Memory B cell (primary cell): ENCODE measurements at regions not wholly inside any gene's neighbourhood (a gene's known extent, or its start where the extent isn't known, plus 50 kb on each side); places are given as distances from the start of the nearest gene placed in this dataset.

Experiments used
- ATAC-seq: fragments of 150-1000 bp; cut with Tn5 transposase; 2 replicates; pipeline ENCODE4 v1.10.0; 2021; ENCODE audit warnings: low read depth, mild to moderate bottlenecking, moderate library complexity
- DNase-seq, 2 donors: peaks; one replicate each; pipeline ENCODE4 v3.0.0; 2022; ENCODE audit warnings: low spot score in 2 of 2
- H3K27ac Mint-ChIP-seq: one replicate; pipeline ENCODE4 v1.8.0; 2022; ENCODE audit warnings: mild to moderate bottlenecking, moderate library complexity, mixed read lengths
- H3K27me3 Mint-ChIP-seq: one replicate; pipeline ENCODE4 v1.8.0; 2022; ENCODE audit warnings: mixed read lengths
- H3K36me3 Mint-ChIP-seq: one replicate; pipeline ENCODE4 v1.8.0; 2022; ENCODE audit warnings: mild to moderate bottlenecking, mixed read lengths
- H3K4me1 Mint-ChIP-seq: one replicate; pipeline ENCODE4 v1.8.0; 2022; ENCODE audit warnings: mixed read lengths
- H3K4me3 Mint-ChIP-seq: one replicate; pipeline ENCODE4 v1.8.0; 2022; ENCODE audit warnings: mild to moderate bottlenecking, moderate library complexity, mixed read lengths
- H3K9me3 Mint-ChIP-seq: one replicate; pipeline ENCODE4 v1.8.0; 2022; ENCODE audit warnings: mixed read lengths

GRCh38 chr9:3699883-3700282 lies 174.1 kb upstream of the RFX3 start:
- no peaks in the 10 kb centered on the region for H3K9me3 Mint-ChIP-seq
- H3K27me3 Mint-ChIP-seq = peaks cover 11% of the 10 kb centered on the region

GRCh38 chr9:3698531-3698930 lies 172.7 kb upstream of the RFX3 start:
- Mint-ChIP-seq H3K4me3 (no peak overlapping the region), H3K36me3 (no peaks in the 10 kb centered on the region), H3K4me1 (no peaks in the 10 kb centered on the region), H3K27ac (no peak overlapping the region), H3K9me3 (no peaks in the 10 kb centered on the region), H3K27me3 (peaks cover 9% of the 10 kb centered on the region)
- no peak for ATAC-seq
- no peak for DNase-seq

More at GRCh38 chr9:3699883-3700282, 174.1 kb upstream of the RFX3 start:
- DNase-seq (no peak), ATAC-seq (no peak)
- Mint-ChIP-seq H3K27ac (no peak overlapping the region), H3K4me1 (no peaks in the 10 kb centered on the region), H3K4me3 (no peak overlapping the region), H3K36me3 (no peaks in the 10 kb centered on the region)

GRCh38 chr9:3698076-3698475 lies 172.3 kb upstream of the RFX3 start:
- Mint-ChIP-seq H3K27me3 (peaks cover 9% of the 10 kb centered on the region), H3K36me3 (no peaks in the 10 kb centered on the region), H3K27ac (no peak overlapping the region), H3K9me3 (no peaks in the 10 kb centered on the region), H3K4me3 (no peak overlapping the region), H3K4me1 (no peaks in the 10 kb centered on the region)
- ATAC-seq = no peak
- no peak for DNase-seq

- no peaks in the 10 kb centered on the region for H3K4me1 Mint-ChIP-seq
Measured at GRCh38 chr9:3696368-3696767, 170.6 kb upstream of the RFX3 start.

GRCh38 chr9:3692606-3693005 lies 166.8 kb upstream of the RFX3 start:
- peaks cover 1% of the 10 kb centered on the region for H3K36me3 Mint-ChIP-seq
- H3K27ac Mint-ChIP-seq = no peak overlapping the region
- no peaks in the 10 kb centered on the region for H3K9me3 Mint-ChIP-seq
- H3K27me3 Mint-ChIP-seq = peaks cover 4% of the 10 kb centered on the region
- H3K4me3 Mint-ChIP-seq = no peak overlapping the region
- no peak for DNase-seq
- H3K4me1 Mint-ChIP-seq = no peaks in the 10 kb centered on the region
- ATAC-seq = no peak

More at GRCh38 chr9:3696368-3696767, 170.6 kb upstream of the RFX3 start:
- no peak for DNase-seq
- peaks cover 1% of the 10 kb centered on the region for H3K36me3 Mint-ChIP-seq
- H3K27me3 Mint-ChIP-seq = peaks cover 9% of the 10 kb centered on the region
- H3K9me3 Mint-ChIP-seq = no peaks in the 10 kb centered on the region
- no peak overlapping the region for H3K27ac Mint-ChIP-seq
- H3K4me3 Mint-ChIP-seq = no peak overlapping the region
- ATAC-seq = no peak

GRCh38 chr9:3689555-3689954 lies 163.8 kb upstream of the RFX3 start:
- Mint-ChIP-seq H3K36me3 (peaks cover 4% of the 10 kb centered on the region), H3K9me3 (no peaks in the 10 kb centered on the region), H3K27ac (no peak overlapping the region), H3K4me1 (no peaks in the 10 kb centered on the region), H3K27me3 (peaks cover 2% of the 10 kb centered on the region), H3K4me3 (no peak overlapping the region)
- ATAC-seq = no peak
- no peak for DNase-seq

- peaks cover 2% of the 10 kb centered on the region for H3K36me3 Mint-ChIP-seq
- H3K4me1 Mint-ChIP-seq = no peaks in the 10 kb centered on the region
- ATAC-seq (no peak), DNase-seq (no peak)
- H3K4me3 Mint-ChIP-seq = no peak overlapping the region
- H3K27ac Mint-ChIP-seq = no peak overlapping the region
- H3K27me3 Mint-ChIP-seq = no peaks in the 10 kb centered on the region
- no peaks in the 10 kb centered on the region for H3K9me3 Mint-ChIP-seq
Measured at GRCh38 chr9:3687145-3687544, 161.3 kb upstream of the RFX3 start.

GRCh38 chr9:3682186-3682585 lies 156.4 kb upstream of the RFX3 start:
- H3K27ac Mint-ChIP-seq = no peak overlapping the region
- H3K9me3 Mint-ChIP-seq = no peaks in the 10 kb centered on the region
- H3K36me3 Mint-ChIP-seq = peaks cover 2% of the 10 kb centered on the region
- no peak for DNase-seq
- no peaks in the 10 kb centered on the region for H3K27me3 Mint-ChIP-seq
- no peak for ATAC-seq
- H3K4me1 Mint-ChIP-seq = no peaks in the 10 kb centered on the region
- H3K4me3 Mint-ChIP-seq = no peak overlapping the region

- H3K4me3 Mint-ChIP-seq = no peak overlapping the region
- H3K27me3 Mint-ChIP-seq = no peaks in the 10 kb centered on the region
- DNase-seq (no peak), ATAC-seq (no peak)
- no peak overlapping the region for H3K27ac Mint-ChIP-seq
- H3K4me1 Mint-ChIP-seq = no peaks in the 10 kb centered on the region
- no peaks in the 10 kb centered on the region for H3K9me3 Mint-ChIP-seq
- no peaks in the 10 kb centered on the region for H3K36me3 Mint-ChIP-seq
Measured at GRCh38 chr9:3677541-3677940, 151.7 kb upstream of the RFX3 start.

GRCh38 chr9:3676766-3677165 lies 151.0 kb upstream of the RFX3 start:
- ATAC-seq (no peak), DNase-seq (no peak)
- no peaks in the 10 kb centered on the region for H3K36me3 Mint-ChIP-seq
- no peaks in the 10 kb centered on the region for H3K27me3 Mint-ChIP-seq
- H3K9me3 Mint-ChIP-seq = no peaks in the 10 kb centered on the region
- no peaks in the 10 kb centered on the region for H3K4me1 Mint-ChIP-seq
- no peak overlapping the region for H3K27ac Mint-ChIP-seq
- H3K4me3 Mint-ChIP-seq = no peak overlapping the region

GRCh38 chr9:3675946-3676345 lies 150.1 kb upstream of the RFX3 start:
- ATAC-seq (no peak), DNase-seq (no peak)
- Mint-ChIP-seq H3K27me3 (no peaks in the 10 kb centered on the region), H3K27ac (peak overlapping the region; percentile 1), H3K36me3 (no peaks in the 10 kb centered on the region), H3K4me1 (no peaks in the 10 kb centered on the region), H3K9me3 (no peaks in the 10 kb centered on the region), H3K4me3 (no peak overlapping the region)

GRCh38 chr9:3674561-3674960 lies 148.8 kb upstream of the RFX3 start:
- Mint-ChIP-seq H3K27ac (no peak overlapping the region), H3K27me3 (no peaks in the 10 kb centered on the region), H3K36me3 (no peaks in the 10 kb centered on the region), H3K4me3 (no peak overlapping the region), H3K4me1 (no peaks in the 10 kb centered on the region), H3K9me3 (no peaks in the 10 kb centered on the region)
- ATAC-seq (no peak), DNase-seq (no peak)

- no peak for DNase-seq
- no peak for ATAC-seq
- Mint-ChIP-seq H3K27ac (no peak overlapping the region), H3K4me1 (no peaks in the 10 kb centered on the region), H3K4me3 (no peak overlapping the region), H3K9me3 (no peaks in the 10 kb centered on the region), H3K36me3 (no peaks in the 10 kb centered on the region), H3K27me3 (no peaks in the 10 kb centered on the region)
Measured at GRCh38 chr9:3672399-3672798, 146.6 kb upstream of the RFX3 start.

GRCh38 chr9:3664044-3664443 lies 138.2 kb upstream of the RFX3 start:
- Mint-ChIP-seq H3K27ac (no peak overlapping the region), H3K27me3 (no peaks in the 10 kb centered on the region), H3K9me3 (no peaks in the 10 kb centered on the region), H3K4me3 (no peak overlapping the region), H3K4me1 (no peaks in the 10 kb centered on the region), H3K36me3 (peaks cover 7% of the 10 kb centered on the region)
- ATAC-seq (no peak), DNase-seq (no peak)

GRCh38 chr9:3662671-3663070 lies 136.9 kb upstream of the RFX3 start:
- DNase-seq = no peak

GRCh38 chr9:3660936-3661335 lies 135.1 kb upstream of the RFX3 start:
- Mint-ChIP-seq H3K27ac (no peak overlapping the region), H3K4me1 (no peaks in the 10 kb centered on the region), H3K36me3 (peaks cover 8% of the 10 kb centered on the region), H3K9me3 (no peaks in the 10 kb centered on the region), H3K27me3 (no peaks in the 10 kb centered on the region), H3K4me3 (no peak overlapping the region)
- DNase-seq (no peak), ATAC-seq (no peak)

More at GRCh38 chr9:3662671-3663070, 136.9 kb upstream of the RFX3 start:
- ATAC-seq = no peak
- Mint-ChIP-seq H3K4me1 (no peaks in the 10 kb centered on the region), H3K27ac (no peak overlapping the region), H3K27me3 (no peaks in the 10 kb centered on the region), H3K4me3 (no peak overlapping the region), H3K9me3 (no peaks in the 10 kb centered on the region), H3K36me3 (peaks cover 7% of the 10 kb centered on the region)
